ENCODE measurements at regions not wholly inside any gene's neighbourhood (a gene's known extent, or its start where the extent isn't known, plus 50 kb on each side); places are given as distances from the start of the nearest gene placed in this dataset.
"Not testable (repeated sequence)": the region's sequence is repeated elsewhere in the genome, so short reads cannot be mapped to it uniquely, and the experiment has no call there.

DNA sequence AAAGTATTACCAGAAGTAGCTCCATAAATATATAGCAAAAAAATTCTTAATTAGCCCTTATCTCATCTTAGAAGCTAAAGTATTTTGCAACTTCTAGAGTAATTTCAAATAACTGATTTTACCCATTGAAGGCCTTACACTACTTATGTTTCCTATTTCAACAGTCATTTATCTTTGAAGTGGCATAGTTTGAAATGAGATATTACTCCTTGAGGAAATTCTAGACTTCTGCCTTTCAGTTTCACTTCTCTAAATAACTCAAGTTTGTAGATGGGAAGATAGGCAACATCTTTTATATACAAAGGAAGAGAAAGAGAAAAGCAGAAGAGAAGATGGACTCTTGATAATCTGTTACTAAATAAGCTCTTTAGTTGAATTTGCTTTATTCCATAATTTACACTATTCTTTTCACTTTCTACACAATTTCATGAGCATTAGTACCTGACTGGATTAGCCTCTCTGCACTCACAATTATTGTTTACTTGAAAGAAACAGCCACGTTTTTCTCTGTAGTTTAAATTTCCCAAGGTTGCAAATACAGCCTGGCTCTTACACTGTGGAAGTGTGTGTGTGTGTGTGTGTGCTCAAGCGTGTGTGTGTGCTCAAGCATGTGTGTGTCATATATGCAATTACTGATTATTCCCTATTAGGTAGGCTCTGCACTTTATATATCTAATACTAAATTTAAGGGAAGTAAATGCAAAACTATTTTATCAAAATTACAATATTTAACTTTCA, 60.6 kb upstream of the EMB start:
- no peak for DNase-seq

DNA sequence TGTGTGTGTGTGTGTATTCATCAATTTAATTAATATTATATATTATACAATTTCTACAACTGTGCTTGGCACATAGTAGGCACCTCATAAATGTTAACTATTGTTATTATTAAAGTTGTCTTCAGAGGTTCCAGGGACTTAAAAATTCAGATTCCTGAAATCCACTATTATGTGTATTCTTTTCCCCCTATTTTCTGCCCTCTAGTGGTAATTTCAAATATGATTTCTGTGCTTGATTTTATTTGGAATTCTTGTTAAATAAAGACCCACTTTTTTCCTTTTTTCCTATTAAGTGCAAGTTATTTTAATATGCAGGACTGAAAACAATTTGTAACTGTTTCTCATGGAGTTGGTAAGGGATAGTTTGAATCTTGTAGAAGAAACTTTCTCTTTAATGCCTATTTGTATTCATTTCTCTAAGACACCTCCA, 72.0 kb upstream of the EMB start:
- not testable (repeated sequence) for DNase-seq

DNA sequence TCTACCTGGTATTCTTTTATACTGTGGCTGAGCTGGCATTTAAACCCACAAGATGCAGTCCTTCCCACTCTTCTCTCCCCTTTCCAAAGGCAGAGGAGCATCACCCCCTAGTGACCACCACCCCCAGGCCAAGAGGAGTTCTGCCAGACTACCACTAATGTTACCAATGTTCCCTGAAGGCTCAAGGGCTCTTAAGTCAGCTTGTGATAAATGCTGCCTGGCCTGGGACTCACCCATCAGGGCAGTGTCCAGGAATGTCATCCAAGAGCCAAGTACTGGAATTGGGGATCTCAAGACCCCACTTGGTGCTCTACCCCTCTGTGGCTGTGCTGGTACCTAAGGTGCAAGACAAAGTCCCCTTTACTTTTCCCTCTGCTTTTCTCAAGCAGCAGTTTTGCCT, 80.0 kb upstream of the EMB start:
- DNase-seq, result not testable (repeated sequence)

DNA sequence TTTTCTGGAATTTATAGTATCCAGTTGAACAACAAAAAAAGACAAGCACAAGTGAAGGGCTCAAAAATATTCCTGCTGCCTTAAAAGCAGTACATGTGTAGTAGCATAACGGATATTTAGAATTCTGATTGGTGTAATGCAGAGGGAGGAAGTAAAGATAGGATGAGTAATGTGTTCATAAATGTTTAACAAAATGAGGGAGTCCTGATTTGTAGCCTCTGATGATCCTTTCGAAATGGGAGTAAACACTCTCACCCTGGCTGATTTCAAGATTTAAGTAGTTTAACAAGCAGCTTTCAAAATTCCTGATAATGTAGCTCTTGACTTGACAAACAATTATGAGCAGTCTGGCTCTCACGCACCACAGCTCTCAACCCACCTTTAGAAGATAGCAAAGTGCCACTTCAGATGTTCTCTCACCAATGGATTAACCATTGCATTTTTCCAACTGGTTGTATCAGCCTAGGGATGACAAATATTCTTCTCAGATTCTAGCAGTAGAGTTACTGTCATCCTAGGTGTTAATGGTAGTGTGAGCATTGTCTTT, 86.5 kb upstream of the EMB start:
- peak; percentile 99 for DNase-seq

DNA sequence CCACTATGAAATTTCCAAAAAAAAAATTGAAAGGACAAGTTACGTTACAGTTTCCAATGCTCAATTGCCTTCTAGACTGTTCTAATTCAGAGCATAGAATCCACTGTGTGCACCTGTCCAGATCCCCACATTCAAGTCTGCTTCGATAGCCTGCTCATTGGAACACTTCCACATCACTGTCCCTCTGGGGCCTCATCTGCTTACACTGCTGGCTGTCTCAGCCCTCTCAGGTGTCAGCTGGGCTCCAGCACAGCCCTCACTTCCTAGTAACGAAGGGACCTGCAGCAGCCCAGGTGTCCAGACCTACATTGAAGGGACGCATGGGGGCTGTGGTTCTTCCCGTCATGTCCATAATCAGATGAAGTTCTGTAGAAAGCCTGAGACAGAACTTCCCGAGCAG, 94.3 kb upstream of the EMB start:
- DNase-seq, result no peak

DNA sequence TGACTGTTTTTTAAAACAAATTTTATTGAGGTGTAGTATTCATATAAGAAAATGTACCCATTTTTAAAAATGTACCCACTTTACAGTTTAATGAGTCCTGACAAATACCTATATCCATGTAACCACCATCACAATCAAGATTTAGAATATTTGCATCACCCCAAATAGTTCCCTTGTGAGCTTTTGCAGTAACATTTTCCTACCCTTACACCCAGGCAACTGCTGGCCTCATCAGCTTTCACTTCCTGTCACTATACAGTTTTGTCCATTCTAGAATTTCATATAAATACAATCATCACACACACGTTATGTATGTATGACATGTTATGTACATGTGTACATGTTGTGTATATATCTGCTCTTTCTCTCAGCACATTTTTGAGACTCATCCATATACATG, 96.4 kb upstream of the EMB start:
- DNase-seq, result not testable (repeated sequence)

DNA sequence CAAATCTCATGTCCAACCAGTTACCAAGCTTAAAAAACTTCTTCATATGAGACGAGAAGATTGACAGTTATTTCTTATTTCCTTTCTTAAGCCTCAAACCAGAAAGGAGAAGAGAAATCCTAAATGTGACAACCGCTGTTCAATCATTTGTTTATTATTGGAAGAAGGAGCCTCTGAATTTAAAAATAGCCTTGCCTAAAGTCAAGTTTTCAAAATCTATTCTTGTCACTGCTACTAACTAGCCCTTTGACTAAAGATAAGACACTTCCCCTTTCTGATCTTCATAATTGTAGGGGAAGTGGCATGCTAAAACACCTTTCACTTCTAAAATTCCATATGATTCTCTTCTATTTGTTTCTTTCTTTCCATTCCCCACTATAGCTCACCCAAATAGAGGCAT, 106.2 kb upstream of the EMB start:
- no peak for DNase-seq

DNA sequence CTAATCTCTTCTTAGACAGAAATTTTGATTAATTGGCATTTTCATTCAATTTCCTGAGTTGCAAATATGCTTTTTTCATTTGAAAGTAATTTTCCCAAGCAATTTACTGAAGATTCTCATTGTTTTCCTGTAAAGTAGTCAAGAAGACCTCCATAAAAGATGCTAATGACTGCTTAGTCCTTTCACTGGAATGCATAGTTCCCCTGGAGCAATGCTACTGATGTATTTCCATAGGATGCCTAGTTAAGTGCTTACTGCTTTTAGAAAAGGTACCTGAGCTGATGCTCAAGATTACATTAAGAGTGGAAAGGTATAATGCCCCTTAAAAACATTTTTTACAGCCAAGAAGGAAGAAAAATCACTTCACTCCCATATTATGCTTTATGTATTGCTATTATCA, 109.2 kb upstream of the EMB start:
- DNase-seq, result no peak

DNA sequence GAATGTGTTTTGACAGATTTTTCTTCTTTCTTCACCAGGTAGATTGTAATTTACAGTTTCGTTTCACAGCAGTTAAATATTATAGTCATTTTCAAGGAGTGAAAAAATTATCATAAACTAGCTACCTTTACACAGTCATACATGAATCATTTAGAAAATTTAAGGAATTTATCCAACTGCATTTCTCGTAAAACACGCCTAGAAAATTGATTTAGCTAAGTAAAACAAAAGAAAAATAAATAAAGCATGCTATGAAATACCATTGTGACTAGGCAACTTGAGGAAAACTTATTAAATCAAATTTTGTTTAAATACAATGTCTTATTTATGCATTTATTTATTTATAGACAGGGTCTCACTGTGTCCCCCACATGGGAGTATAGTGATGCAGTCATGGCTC, 109.9 kb upstream of the EMB start:
- no peak for DNase-seq

DNA sequence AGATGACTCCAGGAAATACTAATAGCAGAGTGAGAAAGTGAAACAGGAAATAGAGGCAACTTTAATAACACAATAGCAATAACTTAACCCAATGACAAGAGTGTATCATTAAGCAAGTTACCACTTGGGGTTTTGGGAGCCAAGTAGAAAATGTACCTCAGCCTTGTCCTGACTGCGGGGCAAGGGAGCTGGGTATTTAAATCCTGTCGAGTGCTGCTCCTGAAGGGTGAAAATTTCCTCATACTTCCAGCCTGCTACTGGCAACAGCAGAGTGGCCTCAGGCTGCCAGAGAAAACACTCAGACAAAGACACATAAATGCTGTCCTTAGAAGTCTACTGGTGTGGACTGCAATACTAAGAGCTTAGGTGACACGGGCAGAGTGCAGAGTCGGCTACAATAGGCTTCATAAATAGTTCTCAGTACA, 112.5 kb upstream of the EMB start:
- no peak for DNase-seq

DNA sequence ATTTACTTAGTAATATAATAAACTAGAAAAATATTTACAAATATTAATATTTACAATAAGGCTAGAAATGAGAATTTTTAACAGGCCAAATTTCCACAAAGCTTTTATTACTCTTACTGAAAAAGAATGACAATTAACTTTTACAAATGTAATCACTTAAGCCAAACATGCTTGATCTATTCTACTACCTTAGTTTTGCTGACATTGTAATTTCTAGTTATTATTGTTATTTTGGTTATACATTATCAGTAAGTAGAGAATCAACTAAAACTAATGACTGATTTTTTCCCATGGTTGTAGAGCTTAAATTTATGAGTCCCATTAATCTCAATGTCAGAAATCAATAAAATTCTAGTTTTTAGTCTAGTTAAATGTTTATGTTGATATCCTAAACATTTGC, 107.8 kb upstream of the PARP8 start:
- DNase-seq, result not testable (repeated sequence)

DNA sequence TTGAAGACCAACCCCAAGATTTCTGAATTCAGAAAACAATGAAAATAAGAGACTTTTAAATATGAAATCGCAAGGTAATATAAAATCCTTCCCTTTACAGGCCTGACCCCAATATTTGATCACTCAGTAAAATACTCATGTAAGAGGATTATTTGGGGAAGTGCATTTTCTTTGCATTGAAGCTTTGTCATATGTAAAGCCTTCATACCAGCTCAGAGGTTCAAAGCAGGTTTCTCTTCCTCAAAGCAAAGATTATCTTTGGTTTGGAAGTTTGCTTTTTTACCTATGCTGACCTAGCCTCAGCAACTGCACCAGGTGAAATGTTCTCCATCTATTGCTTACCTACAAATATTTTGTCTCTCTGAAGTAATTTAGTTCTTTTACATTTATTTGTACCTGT, 106.5 kb upstream of the PARP8 start:
- no peak for DNase-seq

DNA sequence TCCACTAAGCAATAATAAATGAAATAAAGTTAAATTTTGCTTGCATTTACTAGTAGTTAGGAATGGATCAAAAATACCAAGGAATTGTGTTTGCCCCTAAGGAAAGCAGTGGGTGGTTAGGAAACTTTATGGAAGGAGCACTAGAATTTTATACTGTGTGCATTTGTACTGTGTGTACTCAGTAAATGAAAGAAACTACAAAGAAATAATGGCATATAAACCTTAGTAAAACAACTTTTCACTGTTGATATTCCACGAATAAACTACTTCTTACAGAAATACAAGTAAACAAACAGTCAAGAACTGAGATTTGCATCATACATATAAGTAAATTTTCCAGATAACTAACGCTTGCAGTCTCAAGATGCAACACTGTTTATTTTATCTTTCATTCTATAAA, 103.7 kb upstream of the PARP8 start:
- no peak for DNase-seq

DNA sequence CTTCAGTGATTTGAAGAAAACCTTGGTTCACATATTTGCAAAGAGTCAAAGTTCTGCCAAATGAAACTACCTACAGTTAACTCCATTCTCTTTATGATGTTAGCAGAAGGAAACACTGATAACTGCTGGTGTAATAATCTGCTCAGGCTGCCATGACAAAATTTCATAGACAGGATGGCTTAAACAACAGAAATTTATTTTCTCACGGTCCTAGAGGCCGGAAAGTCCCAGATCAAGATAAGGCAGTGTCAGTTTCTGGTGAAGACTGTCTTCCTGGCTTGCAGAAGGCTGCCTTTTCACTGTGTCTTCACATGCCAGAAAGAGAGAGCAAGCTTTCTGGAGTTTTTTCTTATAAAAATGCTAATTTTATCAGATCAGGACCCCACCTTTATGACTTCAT, 102.4 kb upstream of the PARP8 start:
- DNase-seq, result no peak

DNA sequence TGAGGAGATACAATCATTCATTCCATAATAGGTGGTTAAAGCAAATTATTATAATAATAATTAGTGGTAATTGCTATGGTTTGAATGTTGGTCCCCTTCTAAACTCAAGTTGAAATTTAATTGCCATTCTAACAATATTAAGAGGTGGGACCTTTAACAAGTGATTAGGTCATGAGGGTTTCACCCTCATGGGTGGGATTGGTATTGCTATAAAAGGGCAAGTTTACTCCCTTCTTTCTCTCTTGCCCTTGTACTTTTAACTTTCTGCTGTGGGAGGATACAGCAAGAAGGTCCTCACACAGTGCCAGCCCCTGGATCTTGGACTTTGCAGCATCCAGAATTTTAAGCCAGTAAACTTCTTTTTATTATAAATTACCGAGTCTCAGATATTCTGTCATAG, 101.9 kb upstream of the PARP8 start:
- no peak for DNase-seq

DNA sequence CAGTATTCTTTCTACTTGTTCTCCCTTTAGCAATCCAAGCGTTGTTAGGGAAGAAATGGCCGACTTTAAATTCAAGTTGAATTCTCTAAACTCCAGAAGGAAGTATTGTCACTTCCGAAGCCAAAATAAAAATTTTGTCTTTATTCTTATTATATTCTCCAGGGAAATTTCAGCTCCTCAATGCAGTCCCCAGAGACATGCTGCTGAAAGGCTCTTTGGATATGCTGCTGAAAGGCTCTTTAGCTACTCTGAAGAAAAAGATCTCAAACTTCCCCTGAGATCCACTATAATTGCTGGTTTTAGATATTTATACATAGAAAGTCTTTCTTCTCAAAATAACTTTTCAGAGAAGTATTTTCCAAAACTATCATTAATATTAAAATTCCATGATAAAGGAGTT, 92.3 kb upstream of the PARP8 start:
- no peak for DNase-seq

DNA sequence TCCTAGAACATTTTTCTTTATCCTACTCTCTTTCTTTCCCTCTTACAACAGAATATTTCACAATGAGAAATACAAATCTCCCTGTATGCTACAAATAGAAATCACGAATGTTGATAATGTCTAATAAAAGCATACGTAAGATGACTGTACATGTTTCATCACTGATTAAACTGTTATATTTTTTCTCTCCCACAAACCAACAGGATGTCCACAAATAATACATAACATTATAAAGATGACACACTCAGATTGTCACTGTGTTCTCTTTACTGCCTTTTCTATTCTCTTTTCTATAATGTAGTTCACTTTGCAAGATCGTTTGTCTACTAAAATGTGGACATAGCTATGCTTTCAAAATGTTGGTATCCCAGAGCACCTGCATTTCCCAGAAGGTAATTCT, 90.7 kb upstream of the PARP8 start:
- no peak for DNase-seq

DNA sequence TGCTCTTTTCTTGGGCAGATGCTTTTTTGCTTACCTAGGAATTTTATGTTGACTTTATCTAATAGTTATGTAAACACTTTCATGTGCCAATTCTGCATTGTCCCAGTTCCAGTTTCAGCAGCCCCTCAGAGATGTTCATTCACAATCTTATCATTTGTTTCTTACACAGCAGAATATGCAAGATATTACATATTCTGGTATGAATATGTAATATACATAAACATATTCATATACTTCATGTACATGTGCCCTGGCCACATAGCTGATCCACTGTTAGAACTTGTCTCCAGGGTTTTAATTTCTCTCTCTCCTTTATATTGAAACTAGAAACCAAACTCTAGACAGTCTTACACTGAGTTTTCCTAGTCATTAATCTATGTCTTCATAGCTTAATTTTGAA, 90.2 kb upstream of the PARP8 start:
- no peak for DNase-seq

DNA sequence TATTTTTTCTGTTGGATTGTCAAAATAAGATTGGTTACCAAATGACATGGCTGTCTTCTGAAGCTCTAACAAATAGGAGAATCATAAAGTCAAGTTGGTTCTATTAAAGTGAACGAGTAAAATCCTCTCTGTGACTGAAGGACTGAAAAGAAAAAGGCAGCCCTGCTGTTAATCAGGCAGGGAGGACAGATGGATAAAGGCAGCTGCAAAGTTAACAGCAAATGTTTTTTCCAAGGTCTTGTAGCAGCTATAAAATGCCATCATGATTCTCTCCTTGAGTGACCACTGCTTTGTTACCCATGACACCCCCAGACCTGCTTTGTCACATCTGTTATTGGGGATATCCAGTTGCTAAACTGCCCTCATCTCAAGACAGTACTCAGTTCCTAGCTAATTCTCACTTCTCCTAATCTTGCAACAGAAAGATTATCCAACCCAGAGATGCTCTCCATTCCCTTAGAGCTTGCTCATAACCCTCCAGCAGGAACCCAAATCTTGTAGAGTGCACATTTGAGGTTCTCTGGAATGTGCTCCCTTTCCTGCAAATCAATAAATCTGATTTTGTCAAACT, 89.7 kb upstream of the PARP8 start:
- no peak for DNase-seq

DNA sequence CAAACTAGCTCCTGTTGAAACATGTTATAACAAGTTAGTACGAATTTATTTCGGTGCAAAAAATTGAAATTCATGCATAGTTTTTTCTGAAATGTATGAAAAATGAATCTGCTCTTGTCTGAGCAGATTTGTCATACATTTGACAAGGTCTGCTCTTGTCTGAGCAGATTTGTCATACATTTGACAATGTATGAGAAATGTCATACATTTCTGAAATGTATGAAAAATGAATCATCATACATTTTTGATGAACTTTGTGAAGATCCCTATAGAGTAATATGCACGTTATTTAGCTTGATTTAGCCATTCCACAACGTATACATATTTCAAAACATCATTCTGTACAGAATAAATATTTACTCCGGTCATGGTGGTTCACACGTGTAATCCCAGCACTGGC, 85.9 kb upstream of the PARP8 start:
- no peak for DNase-seq

DNA sequence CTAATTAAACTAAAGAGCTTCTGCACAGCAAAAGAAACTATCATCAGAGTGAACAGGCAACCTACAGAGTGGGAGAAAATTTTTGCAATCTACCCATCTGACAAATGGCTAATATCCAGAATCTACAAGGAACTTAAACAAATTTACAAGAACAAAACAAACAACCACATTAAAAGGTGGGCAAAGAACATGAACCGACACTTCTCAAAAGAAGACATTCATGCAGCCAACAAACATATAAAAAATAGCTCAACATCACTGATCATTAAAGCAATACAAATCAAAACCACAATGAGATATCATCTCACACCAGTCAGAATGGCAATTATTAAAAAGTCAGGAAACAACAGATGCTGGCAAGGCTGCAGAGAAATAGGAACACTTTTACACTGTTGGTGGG, 84.6 kb upstream of the PARP8 start:
- DNase-seq, result not testable (repeated sequence)

DNA sequence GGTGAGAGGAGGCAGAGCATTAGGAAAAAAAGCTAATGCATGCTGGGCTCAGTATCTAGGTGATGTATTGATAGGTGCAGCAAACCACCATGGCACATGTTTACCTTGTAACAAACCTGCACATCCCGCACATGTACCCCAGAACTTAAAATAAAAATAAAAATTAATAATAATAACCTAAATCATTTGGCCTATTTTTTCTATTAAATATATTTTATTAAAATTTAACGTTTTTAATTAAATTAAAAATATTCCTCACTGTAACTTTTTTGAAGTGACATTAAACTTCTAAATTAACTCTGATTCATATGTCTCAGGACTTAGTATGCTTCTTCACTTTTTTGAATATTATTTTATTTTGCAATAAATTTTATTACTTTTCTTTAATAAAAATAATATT, 83.7 kb upstream of the PARP8 start:
- no peak for DNase-seq

DNA sequence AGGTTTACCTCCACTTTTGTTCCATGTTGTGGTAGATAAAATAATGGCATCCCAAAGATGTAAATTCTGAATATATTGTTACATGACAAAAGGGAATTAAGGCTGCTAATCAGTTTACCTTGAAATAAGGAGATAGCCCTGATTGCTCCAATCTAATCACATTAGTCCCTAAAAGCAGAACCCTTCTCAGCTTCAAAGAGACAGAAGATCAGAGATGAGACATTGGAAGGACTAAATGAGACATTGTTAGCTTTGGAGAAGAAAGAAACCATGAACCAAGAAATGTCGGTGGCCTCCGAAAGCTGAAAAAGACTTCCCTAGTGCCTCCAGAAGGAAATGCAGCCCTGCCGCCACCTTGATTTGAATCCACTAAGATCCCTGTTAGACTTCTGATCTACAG, 82.8 kb upstream of the PARP8 start:
- no peak for DNase-seq

DNA sequence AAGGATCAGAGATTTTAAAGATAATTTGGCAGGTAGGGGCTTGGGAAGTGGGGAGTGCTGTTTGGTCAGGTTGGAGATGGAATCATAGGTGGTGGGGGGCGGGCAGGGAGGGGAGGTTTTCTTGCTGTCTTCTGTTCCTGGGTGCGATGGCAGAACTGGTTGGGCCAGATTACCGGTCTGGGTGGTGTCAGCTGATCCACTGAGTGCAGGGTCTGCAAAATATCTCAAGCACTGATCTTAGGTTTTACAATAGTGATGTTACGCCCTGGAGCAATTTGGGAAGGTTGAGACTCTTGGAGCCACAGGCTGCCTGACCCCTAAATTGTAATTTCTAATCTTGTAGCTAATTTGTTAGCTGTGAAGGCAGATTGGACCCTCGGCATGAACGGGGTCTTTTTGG, 78.0 kb upstream of the PARP8 start:
- DNase-seq, result not testable (repeated sequence)
